BLaER1 (cell line): ENCODE measurements at regions not wholly inside any gene's neighbourhood (a gene's known extent, or its start where the extent isn't known, plus 50 kb on each side); places are given as distances from the start of the nearest gene placed in this dataset.

Experiments used
- H3K27ac ChIP-seq: shearing (Covaris generic); formaldehyde crosslinking; 2 replicates; pipeline ENCODE4 v1.8.1; 2022
- H3K27me3 ChIP-seq: shearing (Covaris generic); formaldehyde crosslinking; 2 replicates; pipeline ENCODE4 v1.8.1; 2022
- H3K36me3 ChIP-seq: shearing (Covaris generic); formaldehyde crosslinking; 2 replicates; pipeline ENCODE4 v1.8.1; 2022
- H3K4me1 ChIP-seq: shearing (Covaris generic); formaldehyde crosslinking; 2 replicates; pipeline ENCODE4 v1.8.1; 2022
- H3K4me2 ChIP-seq: shearing (Covaris generic); formaldehyde crosslinking; 2 replicates; pipeline ENCODE4 v1.8.1; 2022
- H3K4me3 ChIP-seq: shearing (Covaris generic); formaldehyde crosslinking; 2 replicates; pipeline ENCODE4 v1.8.1; 2022
- H3K9ac ChIP-seq: shearing (Covaris generic); formaldehyde crosslinking; 2 replicates; pipeline ENCODE4 v1.8.1; 2022
- H3K9me3 ChIP-seq: shearing (Covaris generic); formaldehyde crosslinking; 2 replicates; pipeline ENCODE4 v1.8.1; 2022
- H4K20me1 ChIP-seq: shearing (Covaris generic); formaldehyde crosslinking; 2 replicates; pipeline ENCODE4 v1.8.1; 2022
- Cebpa-rat ChIP-seq: shearing (Covaris generic); IDR thresholded peaks from 2 replicates; pipeline ENCODE4 v1.8.1; 2022

DNA sequence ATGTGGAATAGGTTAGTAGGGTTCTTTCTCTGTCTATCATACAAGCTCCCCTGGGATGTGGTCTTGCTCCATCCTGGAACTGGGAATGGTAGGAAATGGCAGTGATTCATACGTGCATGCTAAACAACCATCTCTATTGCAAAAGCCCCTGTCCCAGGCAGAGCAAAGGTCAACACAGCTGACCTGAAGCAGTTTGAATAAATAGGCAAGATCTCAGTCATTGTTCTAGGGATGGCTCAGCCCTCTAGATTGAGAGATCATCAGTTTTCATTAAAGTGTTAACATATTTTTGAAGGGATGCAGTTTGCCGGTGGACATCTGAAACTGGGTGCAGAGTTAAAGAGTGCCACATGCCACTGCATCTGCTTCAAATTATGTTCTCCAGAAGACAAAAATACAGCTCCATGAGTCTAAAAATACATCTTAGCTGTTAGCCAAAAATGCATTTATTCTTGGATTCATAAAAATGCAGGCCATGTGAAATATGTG, 224.1 kb downstream of the ESM1 start:
- H3K4me1 ChIP-seq: peaks cover 19% of the 10 kb centered on the region
- H3K4me3 ChIP-seq: no peak overlapping the region
- no peak overlapping the region for H3K27ac ChIP-seq
- no peak for TF ChIP-seq Cebpa-rat
- no peaks in the 10 kb centered on the region for H3K36me3 ChIP-seq
- H3K27me3 ChIP-seq: no peaks in the 10 kb centered on the region
- no peak overlapping the region for H3K9ac ChIP-seq
- H3K9me3 ChIP-seq: no peaks in the 10 kb centered on the region
- H3K4me2 ChIP-seq: no peak overlapping the region
- no peaks in the 10 kb centered on the region for H4K20me1 ChIP-seq

DNA sequence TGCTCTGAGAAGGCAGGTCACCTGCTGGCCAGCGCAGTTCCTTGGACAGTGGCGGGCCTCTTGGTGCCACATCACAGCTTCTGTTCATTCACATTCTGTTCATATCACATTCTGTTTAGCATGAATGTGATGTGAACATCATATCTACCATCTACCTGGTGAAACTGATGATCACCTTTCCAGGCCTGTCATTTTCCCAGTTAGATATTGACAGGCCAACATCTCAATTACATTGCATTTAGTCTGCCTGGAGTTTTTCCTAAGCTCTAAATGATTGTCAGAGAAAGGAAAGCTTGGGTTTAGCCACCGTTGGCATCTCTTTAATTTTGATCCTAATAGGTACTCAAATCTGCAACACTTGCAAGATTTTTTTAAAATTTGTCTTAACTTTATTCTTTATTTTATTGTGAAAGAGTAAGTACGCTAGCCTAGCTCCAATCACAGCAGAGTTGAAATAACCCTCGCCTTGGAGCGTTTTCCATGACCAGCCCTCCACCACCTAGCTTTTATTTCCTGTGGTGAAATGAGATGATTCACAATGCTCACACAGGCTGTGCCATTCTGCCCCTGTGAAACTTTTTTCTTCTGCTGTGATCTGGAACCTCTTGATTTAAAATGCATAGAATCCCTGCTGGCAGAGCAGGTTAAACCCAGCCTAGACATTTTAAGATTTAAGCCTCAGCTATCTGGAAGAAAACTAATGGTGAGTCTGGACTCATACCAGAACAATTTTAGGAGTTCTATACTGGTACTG, 225.0 kb downstream of the ESM1 start:
- no peak overlapping the region for H3K9ac ChIP-seq
- H3K4me1 ChIP-seq: peaks cover 28% of the 10 kb centered on the region
- no peak overlapping the region for H3K4me2 ChIP-seq
- no peak overlapping the region for H3K4me3 ChIP-seq
- no peak overlapping the region for H3K27ac ChIP-seq
- no peaks in the 10 kb centered on the region for H3K27me3 ChIP-seq
- H3K9me3 ChIP-seq: no peaks in the 10 kb centered on the region
- no peaks in the 10 kb centered on the region for H3K36me3 ChIP-seq
- TF ChIP-seq Cebpa-rat: no peak
- no peaks in the 10 kb centered on the region for H4K20me1 ChIP-seq

DNA sequence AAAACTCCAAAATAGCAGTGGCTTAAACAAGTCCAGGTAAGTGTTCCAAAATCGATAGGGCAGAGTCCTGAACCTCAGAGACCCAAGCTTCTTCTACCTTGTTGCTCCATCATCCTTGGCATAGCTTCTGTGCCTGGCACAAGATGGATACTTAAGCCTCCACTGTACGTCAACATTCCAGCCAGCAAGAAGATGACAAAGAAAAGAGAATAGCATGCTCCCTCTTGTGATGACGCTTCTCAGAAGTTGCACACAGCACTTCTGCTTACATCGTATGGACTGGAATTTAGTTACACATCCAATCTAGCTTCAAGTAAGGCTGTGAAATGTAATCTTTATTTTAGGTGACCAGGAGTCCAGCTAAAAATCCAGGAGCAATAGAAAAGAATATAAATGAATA, 227.4 kb downstream of the ESM1 start:
- peaks cover 51% of the 10 kb centered on the region for H3K4me1 ChIP-seq
- H4K20me1 ChIP-seq: no peaks in the 10 kb centered on the region
- no peak overlapping the region for H3K4me3 ChIP-seq
- no peaks in the 10 kb centered on the region for H3K36me3 ChIP-seq
- no peak for TF ChIP-seq Cebpa-rat
- H3K9ac ChIP-seq: no peak overlapping the region
- H3K27me3 ChIP-seq: no peaks in the 10 kb centered on the region
- H3K27ac ChIP-seq: no peak overlapping the region
- H3K9me3 ChIP-seq: no peaks in the 10 kb centered on the region
- no peak overlapping the region for H3K4me2 ChIP-seq

DNA sequence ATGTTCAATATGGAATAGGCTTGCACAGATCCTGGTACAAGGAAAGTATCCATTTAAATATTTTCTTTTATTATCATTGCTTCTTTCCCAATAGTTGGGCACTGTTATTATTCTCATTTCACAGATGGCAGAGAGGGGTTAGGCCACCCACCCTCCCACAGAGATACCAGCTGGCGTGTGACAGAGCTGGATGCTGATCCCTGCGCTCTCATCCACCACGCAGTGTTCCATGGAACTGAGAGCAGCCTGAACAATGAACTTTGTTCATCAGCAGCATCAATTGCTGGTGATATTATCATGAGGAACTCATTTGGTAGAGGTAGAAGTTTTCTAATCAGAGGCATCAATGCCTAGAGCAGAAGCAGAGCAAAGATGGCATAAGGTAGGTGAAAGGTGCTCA, 227.9 kb downstream of the ESM1 start:
- H3K4me2 ChIP-seq: peak overlapping the region; percentile 91; the same call in 1 of the 2 replicates
- no peaks in the 10 kb centered on the region for H3K9me3 ChIP-seq
- TF ChIP-seq Cebpa-rat: no peak
- H3K4me1 ChIP-seq: peaks cover 56% of the 10 kb centered on the region
- H3K9ac ChIP-seq: no peak overlapping the region
- no peak overlapping the region for H3K4me3 ChIP-seq
- no peaks in the 10 kb centered on the region for H4K20me1 ChIP-seq
- no peaks in the 10 kb centered on the region for H3K27me3 ChIP-seq
- H3K27ac ChIP-seq: peak overlapping the region; percentile 70; the same call in 1 of the 2 replicates
- H3K36me3 ChIP-seq: no peaks in the 10 kb centered on the region

DNA sequence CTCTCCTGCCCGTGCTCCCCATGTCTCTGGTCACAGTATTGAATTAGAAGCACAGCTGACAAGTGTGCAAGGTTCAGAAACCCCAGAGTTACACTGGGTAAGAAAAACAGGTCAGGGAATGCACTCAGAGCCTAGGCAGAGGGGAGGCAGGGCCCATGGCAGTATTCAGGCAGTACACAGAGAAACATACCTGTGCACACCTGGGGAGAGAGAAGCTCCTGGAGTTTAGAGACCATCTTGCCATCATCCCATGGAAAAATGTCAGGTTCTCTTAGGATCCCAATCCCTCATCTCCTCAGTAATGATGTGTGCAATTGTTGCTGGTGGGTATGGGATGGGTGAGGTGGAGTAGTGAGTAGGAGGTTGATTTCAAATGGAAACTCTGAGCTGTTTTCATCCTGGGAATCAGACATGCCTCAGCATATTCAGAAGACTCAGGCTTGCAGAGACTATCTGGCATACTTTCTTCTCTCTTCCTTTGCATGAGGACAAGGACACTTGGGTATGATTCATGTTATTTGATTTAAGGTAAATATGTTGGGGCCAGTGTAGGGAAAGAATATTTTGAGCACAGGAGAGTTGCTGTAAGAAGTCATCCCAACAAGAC, 228.5 kb downstream of the ESM1 start:
- Histone ChIP-seq H3K4me3 (no peak overlapping the region), H3K9me3 (no peaks in the 10 kb centered on the region), H3K27me3 (no peaks in the 10 kb centered on the region), H3K4me1 (peaks cover 62% of the 10 kb centered on the region), H3K4me2 (peak overlapping the region; percentile 91), H3K9ac (no peak overlapping the region), H3K36me3 (no peaks in the 10 kb centered on the region), H3K27ac (peak overlapping the region; percentile 70), H4K20me1 (no peaks in the 10 kb centered on the region)
- no peak for TF ChIP-seq Cebpa-rat

DNA sequence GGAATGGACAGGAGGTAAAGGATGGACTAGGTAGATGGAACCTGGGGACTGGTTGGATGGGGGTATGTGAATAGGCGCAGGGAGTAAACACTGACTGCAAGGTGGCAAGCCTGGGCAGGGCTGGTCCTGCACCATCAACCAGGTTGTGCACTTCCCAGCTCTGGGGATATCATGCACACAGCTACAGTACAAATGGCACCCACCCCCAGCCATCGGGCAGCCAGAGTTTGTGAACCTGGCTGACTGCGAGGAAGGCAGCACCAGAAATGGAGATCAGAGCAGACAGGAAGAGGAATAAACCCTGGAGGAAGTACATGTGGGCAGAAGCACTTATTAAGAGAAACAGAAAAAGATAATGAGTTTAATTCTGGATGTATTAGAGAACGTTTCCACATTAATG, 229.1 kb downstream of the ESM1 start:
- H3K27me3 ChIP-seq: no peaks in the 10 kb centered on the region
- H3K4me3 ChIP-seq: no peak overlapping the region
- no peak overlapping the region for H3K9ac ChIP-seq
- H3K36me3 ChIP-seq: no peaks in the 10 kb centered on the region
- peaks cover 68% of the 10 kb centered on the region for H3K4me1 ChIP-seq
- H3K4me2 ChIP-seq: peak overlapping the region; percentile 91
- H3K27ac ChIP-seq: peak overlapping the region; percentile 70
- no peak for TF ChIP-seq Cebpa-rat
- 0 out of 2 replicates have a peak, but pooled peaks cover under 1% of the 10 kb centered on the region for H3K9me3 ChIP-seq
- no peaks in the 10 kb centered on the region for H4K20me1 ChIP-seq

DNA sequence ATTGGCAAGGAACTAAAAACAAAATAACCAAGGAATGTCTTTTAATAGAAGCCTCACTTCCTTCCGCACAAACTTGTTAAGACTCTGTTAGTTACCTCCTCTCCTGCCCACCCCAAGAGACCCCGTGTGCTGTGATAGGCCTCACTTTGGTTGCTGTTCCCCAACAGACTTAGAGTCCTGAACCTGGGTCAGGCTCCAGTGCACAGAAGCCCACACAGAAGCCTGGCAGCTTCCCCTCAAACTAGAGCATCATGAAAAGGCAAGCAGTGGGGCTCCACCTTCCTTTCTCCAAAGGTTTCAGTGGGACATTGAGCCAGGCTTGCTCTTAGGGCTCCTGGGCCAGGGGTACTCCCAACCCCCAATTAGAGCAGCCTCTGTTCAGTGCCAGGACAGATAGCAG, 230.5 kb downstream of the ESM1 start:
- no peaks in the 10 kb centered on the region for H3K36me3 ChIP-seq
- peak overlapping the region; percentile 48 for H3K4me3 ChIP-seq
- 0 out of 2 replicates have a peak, but pooled peaks cover 5% of the 10 kb centered on the region for H3K9me3 ChIP-seq
- no peak for TF ChIP-seq Cebpa-rat
- H3K9ac ChIP-seq: peak overlapping the region; percentile 59
- H3K4me1 ChIP-seq: peaks cover 65% of the 10 kb centered on the region
- no peaks in the 10 kb centered on the region for H3K27me3 ChIP-seq
- H4K20me1 ChIP-seq: no peaks in the 10 kb centered on the region
- peak overlapping the region; percentile 91 for H3K4me2 ChIP-seq
- peak overlapping the region; percentile 70 for H3K27ac ChIP-seq

DNA sequence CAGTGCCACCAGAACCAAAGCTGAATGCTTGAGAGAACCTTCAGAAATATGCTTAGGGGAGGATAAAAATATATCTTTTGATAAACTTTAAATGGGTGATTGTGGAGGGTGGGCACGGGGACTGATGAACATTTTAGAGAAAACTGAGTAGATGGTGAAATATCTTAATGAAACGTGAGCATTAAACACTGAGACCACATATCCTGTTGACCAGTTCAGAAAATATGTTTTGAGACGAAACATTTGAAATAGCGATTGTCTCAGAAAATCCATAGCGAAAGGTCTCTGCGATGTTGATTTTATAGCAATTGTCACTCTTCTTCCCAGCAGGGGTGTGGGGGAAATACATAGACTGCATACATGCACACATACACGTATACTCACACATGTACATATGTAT, 231.0 kb downstream of the ESM1 start:
- Histone ChIP-seq H4K20me1 (no peaks in the 10 kb centered on the region), H3K9ac (peak overlapping the region; percentile 59; the same call in 1 of the 2 replicates), H3K27me3 (no peaks in the 10 kb centered on the region), H3K4me1 (peaks cover 65% of the 10 kb centered on the region), H3K4me2 (peak overlapping the region; percentile 91), H3K36me3 (no peaks in the 10 kb centered on the region), H3K4me3 (peak overlapping the region; percentile 48), H3K9me3 (0 out of 2 replicates have a peak, but pooled peaks cover 5% of the 10 kb centered on the region), H3K27ac (peak overlapping the region; percentile 70)
- no peak for TF ChIP-seq Cebpa-rat

DNA sequence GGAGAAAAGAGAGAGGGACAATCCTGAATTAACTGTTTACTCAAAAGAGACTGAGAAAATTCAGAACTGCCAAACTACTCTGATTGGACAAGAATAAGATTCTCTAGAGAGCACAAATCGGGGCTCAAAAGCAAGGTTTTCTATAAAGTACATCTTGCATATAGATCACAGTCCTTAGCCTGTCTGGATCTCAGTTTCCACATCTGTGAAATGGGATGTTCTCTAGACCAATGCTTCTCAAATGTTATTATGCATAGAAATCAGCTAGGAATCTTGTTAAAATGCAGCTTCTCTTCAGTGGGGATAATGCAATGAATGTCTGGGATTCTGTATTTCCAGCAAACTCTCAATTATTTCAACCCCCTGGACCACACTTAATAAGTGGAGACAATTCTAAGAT, 231.6 kb downstream of the ESM1 start:
- Histone ChIP-seq H3K27ac (peak overlapping the region; percentile 70), H3K27me3 (no peaks in the 10 kb centered on the region), H3K4me3 (no peak overlapping the region), H3K9ac (peak overlapping the region; percentile 59; the same call in 1 of the 2 replicates), H4K20me1 (no peaks in the 10 kb centered on the region), H3K4me2 (peak overlapping the region; percentile 91), H3K4me1 (peaks cover 65% of the 10 kb centered on the region), H3K36me3 (no peaks in the 10 kb centered on the region), H3K9me3 (0 out of 2 replicates have a peak, but pooled peaks cover 5% of the 10 kb centered on the region)
- TF ChIP-seq Cebpa-rat: no peak

DNA sequence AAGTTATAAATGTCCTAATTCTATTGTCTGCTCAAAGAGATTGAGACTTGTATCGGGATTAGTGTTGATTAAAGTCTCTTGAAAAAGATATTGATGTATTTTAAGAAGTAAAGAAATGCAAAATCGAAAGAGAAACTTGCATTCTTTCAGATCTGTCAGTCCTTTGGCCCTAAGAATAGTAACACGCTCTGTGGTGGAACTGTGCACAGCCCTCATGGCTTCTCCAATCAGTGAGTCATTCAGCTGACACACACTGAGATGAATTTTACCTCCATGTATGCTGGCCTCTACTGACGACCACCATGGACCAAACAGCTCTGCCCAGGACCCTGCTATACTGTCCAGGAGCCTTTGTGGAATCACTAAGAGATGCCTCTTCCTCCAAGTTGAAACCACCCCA, 232.4 kb downstream of the ESM1 start:
- peak overlapping the region; percentile 70 for H3K27ac ChIP-seq
- H3K27me3 ChIP-seq: no peaks in the 10 kb centered on the region
- peak overlapping the region; percentile 91 for H3K4me2 ChIP-seq
- peak overlapping the region; percentile 40; the same call in 1 of the 2 replicates for H3K9ac ChIP-seq
- H3K4me1 ChIP-seq: peaks cover 65% of the 10 kb centered on the region
- H3K4me3 ChIP-seq: peak overlapping the region; percentile 43; the same call in 1 of the 2 replicates
- no peaks in the 10 kb centered on the region for H4K20me1 ChIP-seq
- 0 out of 2 replicates have a peak, but pooled peaks cover 5% of the 10 kb centered on the region for H3K9me3 ChIP-seq
- no peak for TF ChIP-seq Cebpa-rat
- no peaks in the 10 kb centered on the region for H3K36me3 ChIP-seq
